Activated CD4-positive, alpha-beta memory T cell treated with anti-CD3 and anti-CD28 coated beads for 36 hours (primary cell): ENCODE measurements at regions not wholly inside any gene's neighbourhood (a gene's known extent, or its start where the extent isn't known, plus 50 kb on each side); places are given as distances from the start of the nearest gene placed in this dataset.

Experiments used
- CTCF ChIA-PET: fragments of 350-600 bp; sonication (Branson Sonifier 250); formaldehyde crosslinking; loops from one replicate; lab custom pipeline; 2021; ENCODE audit warnings: antibody characterized with exemption, inconsistent platforms; lab: Charles Lee
- POLR2A ChIA-PET: fragments of 350-600 bp; sonication (Branson Sonifier 250); formaldehyde crosslinking; loops from one replicate; lab custom pipeline; 2021; ENCODE audit warnings: antibody characterized with exemption; lab: Charles Lee
- DNase-seq: peaks from one replicate; pipeline ENCODE4 v3.0.0-alpha.2; 2020
- H3K27ac Mint-ChIP-seq: one replicate; pipeline ENCODE4 v1.8.0; 2021; ENCODE audit warnings: mixed read lengths
- H3K27me3 Mint-ChIP-seq: one replicate; pipeline ENCODE4 v1.8.0; 2021; ENCODE audit warnings: mixed read lengths
- H3K36me3 Mint-ChIP-seq: one replicate; pipeline ENCODE4 v1.8.0; 2021; ENCODE audit warnings: mixed read lengths
- H3K4me1 Mint-ChIP-seq: one replicate; pipeline ENCODE4 v1.8.0; 2021; ENCODE audit warnings: low read depth, mixed read lengths
- H3K4me3 Mint-ChIP-seq: one replicate; pipeline ENCODE4 v1.8.0; 2021; ENCODE audit warnings: mild to moderate bottlenecking, mixed read lengths
- H3K9me3 Mint-ChIP-seq: one replicate; pipeline ENCODE4 v1.8.0; 2021; ENCODE audit warnings: mixed read lengths
- intact Hi-C: fragments of 100-400 bp; cut with micrococcal nuclease; formaldehyde crosslinking; loops from one replicate; pipeline ENCODE4 v1.15.1; 2023

DNA sequence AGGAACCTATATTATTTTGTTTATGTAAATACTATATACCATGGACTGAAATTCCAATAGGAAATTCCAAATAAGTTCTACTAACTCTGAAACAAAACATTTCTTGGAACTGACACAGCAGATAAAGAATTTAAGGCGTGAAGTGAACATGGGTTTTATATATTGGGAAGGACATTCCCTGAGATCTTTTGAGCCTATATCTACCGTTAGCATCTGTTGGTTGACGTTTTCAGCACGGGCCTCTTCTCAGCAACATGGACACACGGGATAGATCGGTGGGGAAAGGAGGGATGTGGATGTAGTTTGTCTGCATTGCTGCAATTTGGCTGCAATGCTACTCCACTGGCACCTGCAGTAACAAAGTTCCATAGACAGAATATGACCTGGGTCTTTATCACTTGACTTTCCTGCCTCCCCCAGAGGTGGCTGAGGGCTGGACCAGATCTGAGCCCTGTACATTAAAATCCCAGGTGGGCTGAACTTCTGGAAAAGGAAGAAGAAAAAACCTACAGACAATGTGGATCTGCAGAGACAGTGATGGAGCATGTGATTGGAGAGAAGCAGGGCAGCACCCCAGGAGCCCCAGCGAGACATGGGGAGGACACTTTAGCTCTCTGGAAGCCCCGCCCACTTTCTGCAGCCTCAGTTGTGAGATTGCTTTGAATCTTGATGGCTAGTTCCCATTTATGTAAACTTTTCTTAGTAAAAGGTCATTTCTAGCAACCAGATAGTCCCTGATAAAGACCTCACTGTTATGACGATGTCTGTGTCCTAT is 91.2 kb upstream of the CPEB4 start:
- ChIA-PET POLR2A (interaction anchor here (0.8 kb wide), 1 partner anchor 10 kb away, joined by 3 read pairs; no protein-coding TSS in a partner anchor), CTCF (interaction anchor here (0.8 kb wide), 1 partner anchor 128 kb away, joined by 3 read pairs; no protein-coding TSS in a partner anchor)
- H3K9me3 Mint-ChIP-seq: no peaks in the 10 kb centered on the region
- DNase-seq: no peak
- no peak overlapping the region for H3K27ac Mint-ChIP-seq
- H3K36me3 Mint-ChIP-seq: no peaks in the 10 kb centered on the region
- H3K27me3 Mint-ChIP-seq: no peaks in the 10 kb centered on the region
- no peaks in the 10 kb centered on the region for H3K4me1 Mint-ChIP-seq
- H3K4me3 Mint-ChIP-seq: no peak overlapping the region
- intact Hi-C loops: no loop called here

GRCh38 chr5:173798127-173798810 is 89.9 kb upstream of the CPEB4 start:
- no peak overlapping the region for H3K27ac Mint-ChIP-seq
- CTCF ChIA-PET: no interaction called here
- H3K9me3 Mint-ChIP-seq: no peaks in the 10 kb centered on the region
- no peaks in the 10 kb centered on the region for H3K27me3 Mint-ChIP-seq
- H3K4me1 Mint-ChIP-seq: no peaks in the 10 kb centered on the region
- no peaks in the 10 kb centered on the region for H3K36me3 Mint-ChIP-seq
- no peak for DNase-seq
- POLR2A ChIA-PET: no interaction called here
- intact Hi-C loops: no loop called here
- no peak overlapping the region for H3K4me3 Mint-ChIP-seq

DNA sequence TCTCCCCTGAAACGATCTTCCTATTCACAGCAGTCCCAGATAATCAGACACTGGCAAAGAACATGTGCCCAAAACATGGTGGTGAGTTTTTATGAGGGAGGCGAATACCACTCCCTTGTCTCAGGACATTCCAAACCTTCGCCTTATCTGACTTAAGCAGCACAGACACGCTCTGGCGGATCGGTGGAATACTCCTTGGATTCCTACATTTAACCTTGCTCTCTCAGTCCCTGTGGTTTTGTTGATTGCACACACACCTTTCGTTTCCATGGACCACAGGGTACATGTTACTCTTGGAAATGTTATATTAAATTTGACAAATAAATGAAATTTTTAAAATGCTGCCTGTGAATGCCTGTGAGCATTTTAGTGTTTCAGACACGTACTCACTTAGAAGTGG is 87.8 kb upstream of the CPEB4 start:
- no peak for DNase-seq
- no peaks in the 10 kb centered on the region for H3K27me3 Mint-ChIP-seq
- no peaks in the 10 kb centered on the region for H3K4me1 Mint-ChIP-seq
- H3K36me3 Mint-ChIP-seq: no peaks in the 10 kb centered on the region
- CTCF ChIA-PET: no interaction called here
- POLR2A ChIA-PET: no interaction called here
- H3K27ac Mint-ChIP-seq: no peak overlapping the region
- peaks cover 4% of the 10 kb centered on the region for H3K9me3 Mint-ChIP-seq
- H3K4me3 Mint-ChIP-seq: no peak overlapping the region
- intact Hi-C loops: no loop called here

GRCh38 chr5:173801006-173801405 is 87.1 kb upstream of the CPEB4 start:
- no peak for DNase-seq
- Mint-ChIP-seq H3K4me1 (no peaks in the 10 kb centered on the region), H3K27ac (no peak overlapping the region), H3K27me3 (no peaks in the 10 kb centered on the region), H3K9me3 (peaks cover 4% of the 10 kb centered on the region), H3K36me3 (no peaks in the 10 kb centered on the region), H3K4me3 (no peak overlapping the region)
- ChIA-PET POLR2A (no interaction called here), CTCF (no interaction called here)
- intact Hi-C loops: no loop called here

- ChIA-PET CTCF (no interaction called here), POLR2A (no interaction called here)
- H3K4me3 Mint-ChIP-seq: no peak overlapping the region
- H3K27ac Mint-ChIP-seq: no peak overlapping the region
- no peaks in the 10 kb centered on the region for H3K4me1 Mint-ChIP-seq
- H3K27me3 Mint-ChIP-seq: no peaks in the 10 kb centered on the region
- H3K36me3 Mint-ChIP-seq: no peaks in the 10 kb centered on the region
- H3K9me3 Mint-ChIP-seq: peaks cover 4% of the 10 kb centered on the region
- intact Hi-C loops: no loop called here
- no peak for DNase-seq
Observed at GRCh38 chr5:173802670-173803165, 85.4 kb upstream of the CPEB4 start.

DNA sequence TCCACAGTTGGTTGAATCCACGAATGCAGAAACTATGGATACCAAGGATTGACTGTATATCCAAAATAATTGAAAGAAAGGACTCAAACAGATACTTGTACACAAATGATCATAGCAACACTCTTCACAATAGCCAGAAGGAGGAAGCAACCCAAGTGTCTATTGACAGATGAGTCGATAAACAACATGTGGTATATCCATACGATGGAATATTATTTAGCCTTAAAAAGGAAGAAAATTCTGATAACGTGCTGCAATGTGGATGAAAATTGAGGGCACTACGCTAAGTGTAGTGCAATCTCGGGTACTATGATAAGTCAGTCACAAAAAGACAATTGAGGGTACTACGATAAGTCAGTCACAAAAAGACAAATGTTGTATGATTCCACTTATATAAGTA is 83.6 kb upstream of the CPEB4 start:
- intact Hi-C loops: no loop called here
- POLR2A ChIA-PET: no interaction called here
- no peaks in the 10 kb centered on the region for H3K27me3 Mint-ChIP-seq
- CTCF ChIA-PET: no interaction called here
- no peaks in the 10 kb centered on the region for H3K4me1 Mint-ChIP-seq
- H3K9me3 Mint-ChIP-seq: peaks cover 4% of the 10 kb centered on the region
- DNase-seq: no peak
- H3K4me3 Mint-ChIP-seq: no peak overlapping the region
- no peak overlapping the region for H3K27ac Mint-ChIP-seq
- H3K36me3 Mint-ChIP-seq: no peaks in the 10 kb centered on the region

GRCh38 chr5:173806270-173807035 is 81.7 kb upstream of the CPEB4 start:
- no peaks in the 10 kb centered on the region for H3K4me1 Mint-ChIP-seq
- CTCF ChIA-PET: no interaction called here
- POLR2A ChIA-PET: no interaction called here
- H3K4me3 Mint-ChIP-seq: no peak overlapping the region
- intact Hi-C loops: no loop called here
- peaks cover 4% of the 10 kb centered on the region for H3K9me3 Mint-ChIP-seq
- no peaks in the 10 kb centered on the region for H3K27me3 Mint-ChIP-seq
- DNase-seq: no peak
- H3K36me3 Mint-ChIP-seq: no peaks in the 10 kb centered on the region
- H3K27ac Mint-ChIP-seq: no peak overlapping the region

- H3K4me1 Mint-ChIP-seq: no peaks in the 10 kb centered on the region
- H3K9me3 Mint-ChIP-seq: peaks cover 4% of the 10 kb centered on the region
- DNase-seq: no peak
- no peak overlapping the region for H3K27ac Mint-ChIP-seq
- H3K36me3 Mint-ChIP-seq: no peaks in the 10 kb centered on the region
- POLR2A ChIA-PET: no interaction called here
- H3K27me3 Mint-ChIP-seq: no peaks in the 10 kb centered on the region
- intact Hi-C loops: no loop called here
- CTCF ChIA-PET: interaction anchor here (1.1 kb wide), 1 partner anchor 10 kb away, joined by 3 read pairs; no protein-coding TSS in a partner anchor
- no peak overlapping the region for H3K4me3 Mint-ChIP-seq
Observed at GRCh38 chr5:173807181-173807655, 80.9 kb upstream of the CPEB4 start.

GRCh38 chr5:173808079-173808808 is 79.9 kb upstream of the CPEB4 start:
- intact Hi-C loops: no loop called here
- Mint-ChIP-seq H3K27ac (no peak overlapping the region), H3K27me3 (no peaks in the 10 kb centered on the region), H3K36me3 (no peaks in the 10 kb centered on the region), H3K4me1 (no peaks in the 10 kb centered on the region), H3K4me3 (no peak overlapping the region), H3K9me3 (peaks cover 4% of the 10 kb centered on the region)
- no peak for DNase-seq
- ChIA-PET POLR2A (no interaction called here), CTCF (interaction anchor here (1.1 kb wide), 1 partner anchor 9 kb away, joined by 3 read pairs; no protein-coding TSS in a partner anchor)

DNA sequence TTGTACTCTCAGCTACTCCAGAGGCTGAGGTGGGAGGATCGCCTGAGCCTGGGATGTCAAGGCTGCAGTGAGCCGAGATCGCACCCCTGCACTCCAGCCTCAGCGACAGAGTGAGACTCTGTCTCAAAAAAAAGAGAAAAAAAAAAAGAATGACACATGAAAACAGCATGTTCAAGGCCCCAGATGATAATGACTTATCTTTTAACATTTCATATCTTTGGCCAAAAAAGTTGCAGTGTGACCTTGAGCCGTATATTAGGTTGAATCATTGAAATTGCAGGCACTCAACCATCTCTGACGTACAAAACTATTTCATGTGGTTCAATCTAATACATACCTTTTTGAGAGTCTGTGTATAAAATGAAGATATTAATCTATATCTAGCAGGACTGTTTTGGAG is 79.1 kb upstream of the CPEB4 start:
- peaks cover 4% of the 10 kb centered on the region for H3K9me3 Mint-ChIP-seq
- POLR2A ChIA-PET: no interaction called here
- H3K4me3 Mint-ChIP-seq: no peak overlapping the region

GRCh38 chr5:173812811-173813550 is 75.2 kb upstream of the CPEB4 start:
- intact Hi-C loops: no loop called here
- DNase-seq: no peak
- Mint-ChIP-seq H3K4me1 (no peaks in the 10 kb centered on the region), H3K9me3 (no peaks in the 10 kb centered on the region), H3K27me3 (peaks cover 5% of the 10 kb centered on the region), H3K36me3 (no peaks in the 10 kb centered on the region), H3K4me3 (no peak overlapping the region), H3K27ac (no peak overlapping the region)
- ChIA-PET POLR2A (no interaction called here), CTCF (interaction anchor here (0.9 kb wide), 1 partner anchor 14 kb away, joined by 3 read pairs; no protein-coding TSS in a partner anchor)

More for the DNA sequence above, 79.1 kb upstream of the CPEB4 start:
- Mint-ChIP-seq H3K27ac (no peak overlapping the region), H3K36me3 (no peaks in the 10 kb centered on the region), H3K4me1 (no peaks in the 10 kb centered on the region), H3K27me3 (no peaks in the 10 kb centered on the region)
- intact Hi-C loops: no loop called here
- DNase-seq: no peak
- CTCF ChIA-PET: no interaction called here
